Fibroblast of pulmonary artery (primary cell): ENCODE measurements at regions not wholly inside any gene's neighbourhood (a gene's known extent, or its start where the extent isn't known, plus 50 kb on each side); places are given as distances from the start of the nearest gene placed in this dataset.
"Not testable (repeated sequence)": the region's sequence is repeated elsewhere in the genome, so short reads cannot be mapped to it uniquely, and the experiment has no call there.

Experiments
- DNase-seq: peaks from one replicate; pipeline ENCODE4 v3.0.0-alpha.2; 2010; ENCODE audit warnings: low read depth
- H3K4me3 ChIP-seq: replicated peaks from 2 replicates; pipeline ENCODE4 v1.5.1; 2011; ENCODE audit warnings: low read depth, mild to moderate bottlenecking, control low read depth, low read length, moderate library complexity
- TF ChIP-seq, protein P1 (sequence below): IDR thresholded peaks from 2 replicates; pipeline ENCODE4 v1.5.1; 2011; ENCODE audit warnings: mild to moderate bottlenecking, control low read depth, low read length, inconsistent platforms; ENCODE audit errors: missing control alignments

DNA sequence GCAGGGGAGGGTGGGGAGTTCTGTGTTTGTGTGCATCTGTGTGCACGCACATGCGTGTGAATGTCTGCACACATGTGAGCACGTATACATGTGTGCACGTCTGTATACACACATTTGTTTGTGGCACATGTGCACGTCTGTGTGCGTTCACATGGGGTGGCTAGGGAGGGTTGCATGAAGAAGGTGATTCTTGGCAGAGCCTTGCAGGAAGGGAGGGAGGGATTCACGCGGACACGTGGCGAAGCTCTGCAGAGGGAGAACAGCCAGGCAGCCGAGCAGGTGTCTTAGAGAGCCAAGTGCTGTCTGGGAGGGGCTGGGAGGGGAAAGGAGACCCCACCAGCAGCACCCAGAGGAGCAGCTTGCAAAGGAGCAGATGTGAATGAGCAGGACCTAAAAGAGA is 372.1 kb downstream of the BRD1 start:
- no peak overlapping the region for H3K4me3 ChIP-seq
- DNase-seq: no peak
- TF ChIP-seq, protein P1, sequence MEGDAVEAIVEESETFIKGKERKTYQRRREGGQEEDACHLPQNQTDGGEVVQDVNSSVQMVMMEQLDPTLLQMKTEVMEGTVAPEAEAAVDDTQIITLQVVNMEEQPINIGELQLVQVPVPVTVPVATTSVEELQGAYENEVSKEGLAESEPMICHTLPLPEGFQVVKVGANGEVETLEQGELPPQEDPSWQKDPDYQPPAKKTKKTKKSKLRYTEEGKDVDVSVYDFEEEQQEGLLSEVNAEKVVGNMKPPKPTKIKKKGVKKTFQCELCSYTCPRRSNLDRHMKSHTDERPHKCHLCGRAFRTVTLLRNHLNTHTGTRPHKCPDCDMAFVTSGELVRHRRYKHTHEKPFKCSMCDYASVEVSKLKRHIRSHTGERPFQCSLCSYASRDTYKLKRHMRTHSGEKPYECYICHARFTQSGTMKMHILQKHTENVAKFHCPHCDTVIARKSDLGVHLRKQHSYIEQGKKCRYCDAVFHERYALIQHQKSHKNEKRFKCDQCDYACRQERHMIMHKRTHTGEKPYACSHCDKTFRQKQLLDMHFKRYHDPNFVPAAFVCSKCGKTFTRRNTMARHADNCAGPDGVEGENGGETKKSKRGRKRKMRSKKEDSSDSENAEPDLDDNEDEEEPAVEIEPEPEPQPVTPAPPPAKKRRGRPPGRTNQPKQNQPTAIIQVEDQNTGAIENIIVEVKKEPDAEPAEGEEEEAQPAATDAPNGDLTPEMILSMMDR: no peak

DNA sequence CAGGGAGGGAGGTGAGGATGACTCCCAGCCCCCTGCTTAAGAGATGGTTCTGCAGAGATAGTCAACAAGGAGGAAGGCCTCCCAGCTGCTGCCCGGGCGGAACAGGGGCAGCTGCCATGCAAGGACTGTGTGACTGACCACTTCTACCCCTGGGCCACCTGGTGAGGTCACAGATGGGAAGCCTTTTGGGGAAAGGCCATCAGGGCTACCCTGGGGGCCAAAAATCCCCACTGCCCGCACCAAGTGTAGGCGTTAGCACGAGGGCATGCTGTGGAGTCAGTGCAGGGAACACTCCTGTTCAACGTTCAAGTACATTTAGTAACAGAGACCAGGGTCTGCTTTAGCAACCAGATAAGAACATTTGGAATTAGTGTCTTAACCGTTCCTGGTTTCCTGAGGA is 372.9 kb downstream of the BRD1 start:
- TF ChIP-seq, protein P1: no peak
- H3K4me3 ChIP-seq: no peak overlapping the region
- DNase-seq: no peak

DNA sequence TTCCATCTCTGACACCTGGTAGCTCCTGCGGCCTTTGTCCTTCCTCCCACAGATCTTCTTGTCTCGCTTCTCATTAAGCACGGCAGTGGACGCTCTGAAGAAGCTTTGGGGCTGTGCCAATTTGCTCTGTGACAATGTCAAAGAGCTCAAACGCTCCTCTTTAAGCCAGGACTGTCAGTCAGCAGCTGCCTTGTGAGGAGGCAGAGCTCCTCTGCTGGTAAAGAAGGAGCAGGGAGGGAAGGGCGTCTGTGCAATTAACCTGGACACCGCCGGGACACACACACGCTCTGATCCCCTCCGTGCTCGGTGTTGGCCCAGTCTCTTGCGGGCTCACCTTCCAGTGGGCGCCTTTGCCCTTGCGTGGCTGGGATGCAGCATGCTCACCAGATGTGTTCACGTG is 373.9 kb downstream of the BRD1 start:
- no peak for DNase-seq
- no peak overlapping the region for H3K4me3 ChIP-seq
- TF ChIP-seq, protein P1: no peak

DNA sequence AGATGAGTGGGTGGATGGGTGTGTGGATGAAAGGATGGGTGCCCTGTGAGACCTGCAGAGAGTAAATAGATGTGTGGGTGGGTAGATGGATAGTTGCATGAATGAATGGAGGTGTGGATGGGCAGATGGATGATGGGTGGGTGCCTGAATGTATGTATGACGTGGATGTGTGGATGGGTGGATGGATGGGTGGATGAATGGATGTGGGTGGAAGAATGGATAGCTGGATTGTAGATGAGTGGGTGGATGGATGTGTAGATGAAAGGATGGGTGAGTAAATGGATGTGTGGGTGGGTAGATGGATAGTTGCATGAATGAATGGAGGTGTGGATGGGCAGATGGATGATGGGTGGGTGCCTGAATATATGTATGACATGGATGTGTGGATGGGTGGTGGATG is 374.7 kb downstream of the BRD1 start:
- DNase-seq, H3K4me3 ChIP-seq: not testable (repeated sequence)

DNA sequence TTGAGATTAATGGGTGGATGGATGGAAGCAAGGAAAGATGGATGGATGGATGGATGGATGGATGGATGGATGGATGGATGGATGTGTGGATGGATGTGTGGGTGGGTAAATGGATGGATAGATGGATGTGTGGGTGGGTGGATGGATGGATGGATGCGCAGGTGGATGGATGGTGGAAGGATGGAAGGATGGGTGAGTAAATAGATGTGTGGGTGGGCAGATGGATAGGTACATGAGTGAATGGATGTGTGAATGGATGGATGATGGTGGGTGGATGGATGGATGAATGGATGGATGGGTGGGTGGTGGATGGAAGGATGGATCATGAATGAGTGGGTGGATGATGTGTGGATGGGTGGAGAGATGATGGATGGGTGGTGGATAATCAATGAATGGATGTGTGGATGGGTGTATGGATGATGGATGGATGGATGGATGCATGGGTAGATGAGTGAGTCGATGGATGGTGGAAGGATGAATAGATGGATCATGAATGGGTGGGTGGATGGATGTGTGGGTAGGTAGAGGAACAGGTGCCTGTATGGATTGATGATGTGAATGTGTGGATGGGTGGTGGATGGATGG is 375.2 kb downstream of the BRD1 start:
- TF ChIP-seq, protein P1: no peak
- no peak for DNase-seq
- no peak overlapping the region for H3K4me3 ChIP-seq

DNA sequence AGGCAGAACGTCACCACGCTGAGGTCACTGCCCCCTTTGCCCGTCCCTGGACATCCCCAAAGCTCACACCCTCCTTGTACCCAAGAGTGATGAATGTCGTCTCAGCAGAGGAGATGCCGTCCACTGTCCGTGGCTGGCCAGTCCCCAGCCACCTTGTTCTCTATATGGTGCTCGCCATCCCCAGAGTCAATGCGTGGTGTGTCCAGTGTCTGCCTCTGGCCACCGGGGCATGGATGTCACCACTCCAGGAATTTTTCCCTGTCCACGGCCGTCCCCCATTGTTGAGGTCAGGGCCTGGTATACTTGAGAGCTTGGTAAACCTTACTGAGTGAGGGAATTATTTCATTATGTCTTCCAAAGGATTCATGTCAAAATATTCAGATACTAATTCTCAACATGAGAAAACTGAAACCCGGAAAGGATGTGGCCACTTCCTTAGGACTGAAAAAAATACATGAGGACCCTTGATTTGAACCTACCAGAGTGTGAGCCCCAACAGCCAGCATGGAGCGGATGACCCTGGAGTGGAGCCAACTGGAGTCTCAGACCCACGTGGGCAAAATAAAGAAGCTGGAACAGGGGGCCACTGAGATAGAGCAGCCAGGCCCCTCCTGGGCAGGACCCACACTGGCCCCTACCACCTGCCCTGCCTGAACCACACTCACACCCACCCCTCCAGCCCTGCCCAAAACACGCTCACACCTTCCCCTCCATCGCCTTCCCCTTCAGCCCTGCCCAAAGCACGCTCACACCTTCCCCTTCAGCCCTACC is 376.4 kb downstream of the BRD1 start:
- no peak for DNase-seq
- no peak overlapping the region for H3K4me3 ChIP-seq
- TF ChIP-seq, protein P1: no peak

DNA sequence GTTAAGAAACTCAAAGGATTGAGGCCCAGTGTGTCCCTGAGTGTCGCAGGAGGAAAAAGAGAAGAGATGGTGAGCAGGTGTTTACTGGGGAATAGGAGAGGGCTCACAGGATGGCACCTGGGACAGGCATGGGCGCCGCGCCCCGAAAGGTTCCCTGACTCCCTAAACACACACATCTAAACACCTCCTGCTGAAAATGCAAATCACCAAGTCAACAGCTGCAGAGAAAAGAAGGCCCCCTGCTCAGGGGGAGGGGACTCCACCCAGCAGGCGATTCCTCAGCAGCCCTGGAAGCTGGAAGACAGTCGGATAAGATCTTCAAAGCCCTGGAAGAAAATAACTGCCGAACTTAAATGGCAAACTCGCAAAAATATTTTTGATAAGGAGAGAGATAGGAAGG is 377.2 kb downstream of the BRD1 start:
- no peak for DNase-seq
- TF ChIP-seq, protein P1: no peak
- no peak overlapping the region for H3K4me3 ChIP-seq
